T-helper 1 cell (primary cell): ENCODE measurements at regions not wholly inside any gene's neighbourhood (a gene's known extent, or its start where the extent isn't known, plus 50 kb on each side); places are given as distances from the start of the nearest gene placed in this dataset.
"Not testable (repeated sequence)": the region's sequence is repeated elsewhere in the genome, so short reads cannot be mapped to it uniquely, and the experiment has no call there.

Experiments used
- DNase-seq, 5 donors: peaks; one replicate each; pipeline ENCODE4 v3.0.0-alpha.2; 2012 to 2020

GRCh38 chr3:192968901-192969300, 51.2 kb upstream of the MB21D2 start:
- DNase-seq, result not testable (repeated sequence)

- DNase-seq, result no peak
Observed at GRCh38 chr3:192980632-192981031, 63.0 kb upstream of the MB21D2 start.

DNA sequence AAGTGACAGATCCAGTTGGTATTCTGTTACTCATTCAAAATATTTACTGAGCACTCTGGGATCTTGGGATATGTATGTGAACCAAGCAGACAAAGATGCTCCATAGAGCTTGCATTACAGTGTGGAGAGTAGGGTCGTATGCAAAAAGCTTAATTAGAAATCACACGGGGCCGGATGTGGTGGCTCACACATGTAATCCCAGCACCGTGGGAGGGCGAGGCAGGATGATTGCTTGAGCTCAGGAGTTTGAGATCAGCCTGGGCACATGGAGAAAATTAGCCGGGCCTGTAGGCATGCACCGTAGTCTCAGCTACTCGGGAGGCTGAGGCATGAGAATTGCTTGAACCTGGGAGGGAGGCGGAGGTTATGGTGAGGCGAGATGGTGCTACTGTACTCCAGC, 68.7 kb upstream of the MB21D2 start:
- DNase-seq, result no peak

GRCh38 chr3:192991356-192991755, 73.7 kb upstream of the MB21D2 start:
- no peak for DNase-seq

GRCh38 chr3:192992361-192992760, 74.7 kb upstream of the MB21D2 start:
- no peak for DNase-seq

GRCh38 chr3:192993411-192993810, 75.8 kb upstream of the MB21D2 start:
- DNase-seq, result peak in 1 of 5 donors; percentile 27

- DNase-seq, result not testable (repeated sequence)
Observed at GRCh38 chr3:193001113-193001512, 83.5 kb upstream of the MB21D2 start.

GRCh38 chr3:193003624-193004023, 86.0 kb upstream of the MB21D2 start:
- DNase-seq, result not testable (repeated sequence)

DNA sequence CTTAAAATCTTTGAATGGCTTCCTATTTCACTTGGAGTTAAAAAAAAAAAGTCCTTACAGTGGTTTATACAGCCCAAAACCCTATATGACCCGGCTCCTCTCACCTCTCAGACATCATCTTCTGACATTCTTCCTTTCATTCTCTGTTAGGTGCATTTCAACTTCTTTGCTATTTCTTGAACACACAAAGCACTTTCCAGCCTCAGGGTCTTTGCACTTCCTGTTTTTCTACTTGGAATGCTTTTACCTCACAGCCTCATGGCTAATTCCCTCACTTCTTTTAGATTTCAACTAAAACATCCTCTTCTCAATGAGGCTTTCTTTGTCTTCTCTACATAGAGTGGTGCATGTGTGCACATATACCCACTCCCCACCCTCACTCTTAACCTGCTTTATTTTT, 91.0 kb upstream of the MB21D2 start:
- no peak for DNase-seq

DNA sequence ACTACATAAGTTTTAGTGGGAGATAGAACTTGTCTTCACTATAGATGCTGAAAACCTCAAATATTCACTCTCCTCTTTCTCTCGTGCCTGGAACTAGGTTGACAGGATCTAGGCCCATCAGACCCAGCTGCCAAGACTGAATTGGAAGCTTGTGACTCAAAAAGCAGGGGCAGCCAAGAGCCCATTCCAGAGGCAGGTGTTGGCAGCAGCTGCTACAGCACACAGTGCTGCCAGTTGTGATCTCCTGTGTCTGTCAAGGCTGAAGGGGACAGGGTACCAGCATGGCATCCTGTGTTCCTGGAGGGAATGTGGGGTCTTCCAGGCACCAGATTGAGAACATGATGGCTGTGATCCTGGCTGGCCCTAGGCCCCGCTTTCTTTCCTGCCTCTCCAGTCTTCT, 92.5 kb upstream of the MB21D2 start:
- no peak for DNase-seq

DNA sequence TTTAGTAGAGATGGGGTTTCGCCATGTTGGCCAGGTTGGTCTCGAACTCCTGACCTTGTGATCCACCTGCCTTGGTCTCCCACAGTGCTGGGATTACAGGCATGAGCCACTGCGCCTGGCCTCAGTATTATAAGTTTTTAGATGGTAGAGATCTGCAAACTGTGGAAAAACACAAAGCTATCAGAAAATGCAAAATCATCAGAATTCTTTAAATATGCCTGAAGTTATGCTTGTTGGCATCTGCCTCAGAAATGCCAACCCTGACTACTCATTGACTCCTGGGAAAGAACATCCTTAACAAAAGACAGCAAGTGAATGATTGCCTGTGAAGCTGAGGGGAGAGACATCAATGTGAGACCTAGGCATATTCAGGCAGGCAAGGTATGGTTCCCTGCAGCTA, 94.3 kb upstream of the MB21D2 start:
- no peak for DNase-seq

DNA sequence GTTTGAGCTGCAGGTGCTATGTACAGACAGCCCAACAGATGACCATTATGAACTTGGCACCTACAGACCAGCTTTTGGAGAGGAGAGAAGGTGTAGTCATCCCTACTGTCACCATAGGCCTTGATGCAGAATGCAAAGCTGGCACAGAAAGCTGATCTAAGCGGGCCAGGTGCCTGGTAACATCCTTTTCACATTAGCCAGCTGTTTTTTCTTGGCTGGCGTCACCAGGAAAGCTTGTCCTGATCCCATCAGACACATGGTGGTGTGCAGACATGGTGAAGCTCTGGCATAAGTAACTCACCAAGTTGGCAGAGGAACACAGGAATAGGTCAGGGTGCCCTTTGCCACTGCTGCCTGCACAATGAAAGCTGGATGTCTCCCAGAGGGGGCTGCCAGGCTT, 97.2 kb upstream of the MB21D2 start:
- DNase-seq, result no peak

DNA sequence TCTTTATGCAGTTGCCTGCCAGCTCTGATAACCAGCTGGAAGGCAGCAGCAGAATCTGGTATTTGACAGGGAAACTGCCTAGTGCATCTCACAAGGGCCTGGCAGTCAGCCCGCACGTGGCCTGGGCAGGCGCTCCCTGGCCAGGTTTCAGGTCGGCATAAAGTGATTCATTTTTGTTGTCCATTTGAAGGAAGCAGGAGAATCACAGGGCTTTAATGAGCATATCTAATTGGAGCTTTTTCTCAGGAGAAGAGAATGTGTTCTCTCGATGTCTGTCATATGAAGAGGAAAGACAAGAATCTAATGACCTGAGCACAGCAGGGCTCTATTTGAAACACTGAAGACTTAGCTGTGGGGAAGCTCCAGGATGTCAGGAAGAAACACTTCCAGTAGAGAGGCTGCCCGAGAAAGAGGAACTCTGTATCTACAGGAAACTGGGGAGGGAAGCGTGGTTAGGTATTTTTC, 98.8 kb upstream of the MB21D2 start:
- DNase-seq, result no peak

GRCh38 chr3:193021506-193022010, 103.9 kb upstream of the MB21D2 start:
- DNase-seq, result no peak

DNA sequence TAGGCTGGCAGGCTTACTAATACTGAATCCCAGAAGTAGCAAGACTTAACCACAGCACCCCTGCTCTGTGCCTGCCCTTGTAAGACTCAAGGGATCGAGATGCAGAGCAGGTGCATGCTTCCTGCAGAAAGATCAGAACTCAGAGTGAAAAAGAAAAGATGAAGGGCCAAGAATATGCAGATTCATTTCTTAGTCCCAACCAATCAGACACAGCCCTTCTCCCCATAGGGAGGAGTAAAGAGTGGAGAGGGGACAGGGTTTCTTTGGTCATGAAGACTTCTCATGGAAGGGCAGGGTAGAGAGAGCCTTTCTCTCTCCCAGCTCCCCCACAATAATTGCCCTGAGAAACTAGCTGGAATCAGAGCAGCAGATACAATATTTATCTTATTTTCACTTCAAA, 105.6 kb upstream of the MB21D2 start:
- DNase-seq, result no peak

DNA sequence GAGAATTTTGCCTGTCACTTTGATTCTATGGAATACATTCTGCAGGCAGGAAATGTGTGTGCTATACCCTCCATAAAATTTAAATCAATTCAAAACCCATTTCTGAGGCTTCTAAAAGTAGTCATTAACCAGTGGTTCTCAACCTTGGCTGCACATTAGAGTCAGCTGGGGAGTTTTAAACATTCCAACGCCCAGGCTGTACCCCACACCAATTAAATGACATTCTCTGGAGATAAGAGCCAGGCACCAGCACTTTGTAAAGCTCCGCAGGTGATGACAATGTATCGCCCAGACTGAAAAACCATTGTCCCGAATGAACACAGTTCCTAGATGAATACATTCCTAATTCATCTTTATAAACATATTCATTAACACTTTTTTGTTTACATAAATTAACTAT, 110.6 kb upstream of the MB21D2 start:
- DNase-seq, result no peak

DNA sequence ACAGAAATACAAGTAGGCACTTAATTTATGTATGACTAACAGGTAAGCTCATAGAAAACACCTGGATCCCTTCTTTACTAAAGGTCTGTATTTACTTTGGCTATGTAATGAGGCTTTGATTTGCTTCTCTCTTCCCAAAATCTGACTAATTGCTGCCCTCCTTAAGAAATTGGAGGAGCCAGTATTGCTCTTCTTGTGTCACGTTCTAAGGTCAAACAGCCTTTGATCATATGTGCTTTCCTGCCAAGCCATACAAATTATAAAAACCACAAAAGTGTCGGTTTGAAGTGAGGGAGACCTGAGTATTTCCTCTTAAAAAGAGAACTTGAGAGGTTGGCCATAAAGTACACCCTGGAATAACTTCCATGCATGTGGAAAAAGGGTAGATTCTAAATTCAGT, 112.1 kb upstream of the MB21D2 start:
- DNase-seq, result no peak

GRCh38 chr3:193030276-193030675, 112.6 kb upstream of the MB21D2 start:
- DNase-seq, result no peak

GRCh38 chr3:193031911-193032310, 114.3 kb upstream of the MB21D2 start:
- no peak for DNase-seq

GRCh38 chr3:193033226-193033780, 115.6 kb upstream of the MB21D2 start:
- DNase-seq, result no peak

GRCh38 chr3:193037828-193038227, 120.2 kb upstream of the MB21D2 start:
- DNase-seq, result not testable (repeated sequence)

DNA sequence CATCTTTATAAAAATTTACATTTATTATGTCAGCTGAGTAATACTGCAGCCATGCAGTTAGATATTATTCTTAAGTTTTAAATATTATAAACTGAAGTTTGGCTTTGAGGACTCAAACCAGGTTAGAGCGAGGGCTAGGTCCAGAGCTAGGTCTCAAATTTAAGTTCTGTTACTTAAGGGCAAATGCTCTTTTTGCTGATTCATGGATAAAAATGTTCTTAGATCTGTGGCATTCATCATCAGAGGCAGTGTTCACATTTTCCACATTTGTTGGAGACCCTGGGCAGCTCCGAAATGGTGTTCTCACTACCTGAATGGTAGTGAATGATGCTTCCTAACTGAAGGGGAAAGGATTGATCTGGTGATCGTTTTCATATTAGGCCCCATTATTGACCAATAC, 121.4 kb upstream of the MB21D2 start:
- no peak for DNase-seq

DNA sequence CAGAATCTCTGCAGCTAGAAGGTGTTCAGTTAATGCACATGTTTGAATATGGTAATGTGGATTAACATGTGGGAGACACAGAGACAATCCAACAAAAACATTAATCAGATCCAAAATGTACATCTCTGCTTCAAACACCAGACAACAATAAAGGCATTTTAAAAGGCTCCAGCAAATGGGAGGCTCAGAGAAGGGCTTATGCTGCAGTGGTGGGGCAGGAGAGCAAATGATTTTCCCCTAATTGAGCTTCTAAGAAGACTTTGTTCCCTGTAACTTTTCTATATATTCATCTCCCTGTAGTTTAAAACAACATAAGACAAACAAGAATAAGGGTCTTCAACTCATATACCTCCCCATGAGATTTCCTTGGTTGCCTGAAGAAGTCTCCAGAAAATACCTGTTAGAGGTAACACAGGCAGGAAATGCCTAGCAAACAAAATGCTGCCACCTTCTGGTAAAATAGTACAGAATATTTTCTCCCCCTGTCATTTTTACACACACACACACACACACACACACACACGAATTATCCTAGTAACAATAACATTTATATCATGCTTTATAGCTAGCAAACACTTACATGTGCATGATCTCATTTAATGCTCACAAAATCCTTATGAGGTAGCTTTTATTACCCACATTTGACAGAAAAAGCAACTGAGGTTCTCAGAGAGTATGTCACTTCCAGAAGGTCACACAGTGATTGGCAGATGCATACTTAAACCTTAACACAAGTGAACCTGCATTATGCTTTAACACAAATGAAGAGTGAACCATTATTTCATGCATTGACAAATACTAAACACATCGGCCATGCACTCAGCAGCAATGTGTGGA, 123.4 kb upstream of the MB21D2 start:
- peak in 1 of 5 donors; percentile 52 for DNase-seq

GRCh38 chr3:193046371-193046770, 128.7 kb upstream of the MB21D2 start:
- DNase-seq, result no peak
